ENCODE measurements at regions not wholly inside any gene's neighbourhood (a gene's known extent, or its start where the extent isn't known, plus 50 kb on each side); places are given as distances from the start of the nearest gene placed in this dataset.
A peak's percentile ranks its signal among the peaks of the same experiment; 100 is the strongest.
"Not testable (repeated sequence)": the region's sequence is repeated elsewhere in the genome, so short reads cannot be mapped to it uniquely, and the experiment has no call there.

- no peak overlapping the region for H3K27ac Mint-ChIP-seq
- TF ChIP-seq, protein P1, sequence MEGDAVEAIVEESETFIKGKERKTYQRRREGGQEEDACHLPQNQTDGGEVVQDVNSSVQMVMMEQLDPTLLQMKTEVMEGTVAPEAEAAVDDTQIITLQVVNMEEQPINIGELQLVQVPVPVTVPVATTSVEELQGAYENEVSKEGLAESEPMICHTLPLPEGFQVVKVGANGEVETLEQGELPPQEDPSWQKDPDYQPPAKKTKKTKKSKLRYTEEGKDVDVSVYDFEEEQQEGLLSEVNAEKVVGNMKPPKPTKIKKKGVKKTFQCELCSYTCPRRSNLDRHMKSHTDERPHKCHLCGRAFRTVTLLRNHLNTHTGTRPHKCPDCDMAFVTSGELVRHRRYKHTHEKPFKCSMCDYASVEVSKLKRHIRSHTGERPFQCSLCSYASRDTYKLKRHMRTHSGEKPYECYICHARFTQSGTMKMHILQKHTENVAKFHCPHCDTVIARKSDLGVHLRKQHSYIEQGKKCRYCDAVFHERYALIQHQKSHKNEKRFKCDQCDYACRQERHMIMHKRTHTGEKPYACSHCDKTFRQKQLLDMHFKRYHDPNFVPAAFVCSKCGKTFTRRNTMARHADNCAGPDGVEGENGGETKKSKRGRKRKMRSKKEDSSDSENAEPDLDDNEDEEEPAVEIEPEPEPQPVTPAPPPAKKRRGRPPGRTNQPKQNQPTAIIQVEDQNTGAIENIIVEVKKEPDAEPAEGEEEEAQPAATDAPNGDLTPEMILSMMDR (IDR thresholded peaks at IDR 0.05): peak; percentile 78
- DNase-seq: peak; percentile 12
- peaks cover 3% of the 10 kb centered on the region; the same call in 1 of the 2 replicates for H3K9me3 Mint-ChIP-seq
- H3K27me3 Mint-ChIP-seq (ENCODE audit: insufficient read depth): peaks cover 15% of the 10 kb centered on the region
- H3K4me3 Mint-ChIP-seq: no peak overlapping the region
- no peaks in the 10 kb centered on the region for H3K36me3 Mint-ChIP-seq (ENCODE audit: low read depth)
- H3K4me1 Mint-ChIP-seq (ENCODE audit: low read depth): no peaks in the 10 kb centered on the region
Observed at GRCh38 chr11:130979386-130979972, 63.2 kb upstream of the SNX19 start.

- no peaks in the 10 kb centered on the region for H3K36me3 Mint-ChIP-seq (ENCODE audit: low read depth)
- TF ChIP-seq, protein P1 (IDR thresholded peaks at IDR 0.05): no peak
- peaks cover 16% of the 10 kb centered on the region for H3K27me3 Mint-ChIP-seq (ENCODE audit: insufficient read depth)
- no peak overlapping the region for H3K27ac Mint-ChIP-seq
- no peaks in the 10 kb centered on the region for H3K4me1 Mint-ChIP-seq (ENCODE audit: low read depth)
- peaks cover 3% of the 10 kb centered on the region; the same call in 1 of the 2 replicates for H3K9me3 Mint-ChIP-seq
- H3K4me3 Mint-ChIP-seq: no peak overlapping the region
- DNase-seq: no peak
Observed at GRCh38 chr11:130980071-130980862, 64.0 kb upstream of the SNX19 start.

DNA sequence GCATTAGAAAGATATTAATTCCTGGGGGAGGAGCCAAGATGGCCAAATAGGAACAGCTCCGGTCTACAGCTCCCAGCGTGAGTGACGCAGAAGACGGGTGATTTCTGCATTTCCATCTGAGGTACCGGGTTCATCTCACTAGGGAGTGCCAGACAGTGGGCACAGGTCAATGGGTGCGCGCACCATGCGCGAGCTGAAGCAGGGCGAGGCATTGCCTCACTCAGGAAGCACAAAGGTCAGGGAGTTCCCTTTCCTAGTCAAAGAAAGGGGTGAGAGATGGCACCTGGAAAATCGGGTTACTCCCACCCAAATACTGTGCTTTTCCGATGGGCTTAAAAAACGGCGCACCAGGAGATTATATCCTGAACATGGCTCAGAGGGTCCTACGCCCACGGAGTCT is 68.0 kb upstream of the SNX19 start:
- H3K9me3 Mint-ChIP-seq; H3K36me3 Mint-ChIP-seq (ENCODE audit: low read depth); DNase-seq; H3K4me1 Mint-ChIP-seq (ENCODE audit: low read depth); H3K27ac Mint-ChIP-seq; H3K4me3 Mint-ChIP-seq: not testable (repeated sequence)
- peaks cover 17% of the 10 kb centered on the region for H3K27me3 Mint-ChIP-seq (ENCODE audit: insufficient read depth)

- H3K9me3 Mint-ChIP-seq: no peaks in the 10 kb centered on the region
- H3K4me1 Mint-ChIP-seq (ENCODE audit: low read depth): peaks cover 9% of the 10 kb centered on the region
- H3K36me3 Mint-ChIP-seq (ENCODE audit: low read depth): no peaks in the 10 kb centered on the region
- H3K27ac Mint-ChIP-seq: no peak overlapping the region
- no peak overlapping the region for H3K4me3 Mint-ChIP-seq
- TF ChIP-seq, protein P1 (IDR thresholded peaks at IDR 0.05): no peak
- DNase-seq: no peak
- H3K27me3 Mint-ChIP-seq (ENCODE audit: insufficient read depth): peaks cover 4% of the 10 kb centered on the region; the same call in 1 of the 2 replicates
Observed at GRCh38 chr11:130992788-130993187, 76.5 kb upstream of the SNX19 start.

GRCh38 chr11:130994043-130994442 is 77.8 kb upstream of the SNX19 start:
- TF ChIP-seq, protein P1 (IDR thresholded peaks at IDR 0.05): no peak
- H3K4me1 Mint-ChIP-seq (ENCODE audit: low read depth): peaks cover 22% of the 10 kb centered on the region
- no peak overlapping the region for H3K27ac Mint-ChIP-seq
- peaks cover 4% of the 10 kb centered on the region; the same call in 1 of the 2 replicates for H3K27me3 Mint-ChIP-seq (ENCODE audit: insufficient read depth)
- DNase-seq: no peak
- peaks cover 3% of the 10 kb centered on the region; the same call in 1 of the 2 replicates for H3K36me3 Mint-ChIP-seq (ENCODE audit: low read depth)
- H3K4me3 Mint-ChIP-seq: no peak overlapping the region
- peaks cover under 1% of the 10 kb centered on the region; the same call in 1 of the 2 replicates for H3K9me3 Mint-ChIP-seq

DNA sequence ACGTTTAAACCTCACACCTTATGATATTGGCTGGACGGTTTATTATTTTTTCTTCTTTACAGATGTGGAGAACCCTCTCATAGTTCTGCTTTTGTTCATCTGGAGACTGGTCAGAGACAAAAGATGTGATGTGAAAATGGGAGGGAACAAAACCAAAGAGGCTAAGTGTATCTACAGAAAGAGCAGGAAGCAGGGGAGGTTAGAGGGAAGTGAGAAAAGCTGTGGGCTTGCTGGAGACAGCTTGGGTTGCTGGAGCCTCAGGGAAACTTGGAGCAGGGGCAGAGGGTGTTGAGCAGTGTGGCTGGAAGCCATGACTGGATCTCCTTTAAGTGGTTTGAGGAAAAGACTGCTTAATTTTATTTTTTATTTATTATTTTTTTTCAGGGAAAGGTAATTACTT is 79.0 kb upstream of the SNX19 start:
- no peak overlapping the region for H3K4me3 Mint-ChIP-seq
- H3K27me3 Mint-ChIP-seq (ENCODE audit: insufficient read depth): peaks cover 3% of the 10 kb centered on the region; the same call in 1 of the 2 replicates
- TF ChIP-seq, protein P1 (IDR thresholded peaks at IDR 0.05): no peak
- DNase-seq: no peak
- peaks cover 3% of the 10 kb centered on the region; the same call in 1 of the 2 replicates for H3K9me3 Mint-ChIP-seq
- H3K36me3 Mint-ChIP-seq (ENCODE audit: low read depth): peaks cover 5% of the 10 kb centered on the region; the same call in 1 of the 2 replicates
- no peak overlapping the region for H3K27ac Mint-ChIP-seq
- peaks cover 34% of the 10 kb centered on the region for H3K4me1 Mint-ChIP-seq (ENCODE audit: low read depth)
